BJ (cell line): ENCODE measurements at regions not wholly inside any gene's neighbourhood (a gene's known extent, or its start where the extent isn't known, plus 50 kb on each side); places are given as distances from the start of the nearest gene placed in this dataset.

Experiments
- CTCF ChIA-PET: fragments of 350-600 bp; formaldehyde crosslinking; extraction: SDS; loops from one replicate; lab custom pipeline; 2021; ENCODE audit warnings: antibody characterized with exemption, inconsistent platforms; lab: Yijun Ruan, JAX
- POLR2A ChIA-PET: fragments of 300-600 bp; sonication (Branson Sonifier 250); formaldehyde crosslinking; extraction: SDS; loops from one replicate; lab custom pipeline; 2021; ENCODE audit warnings: antibody characterized with exemption; lab: Charles Lee
- DNase-seq: peaks from one replicate; pipeline ENCODE4 v3.0.0-alpha.2; 2011; ENCODE audit warnings: low read depth
- H3K27me3 ChIP-seq: 2 replicates; pipeline ENCODE4 v1.6.0; 2011; ENCODE audit warnings: low read length; ENCODE audit not compliant: control insufficient read depth, insufficient read depth
- H3K36me3 ChIP-seq: 2 replicates; pipeline ENCODE4 v1.5.1; 2011; ENCODE audit warnings: low read length; ENCODE audit not compliant: control insufficient read depth, insufficient read depth
- H3K4me3 ChIP-seq: 2 replicates; pipeline ENCODE4 v1.5.1; 2011; ENCODE audit warnings: low read depth, mild to moderate bottlenecking, control low read depth, low read length
- CTCF ChIP-seq: IDR thresholded peaks from 2 replicates; pipeline ENCODE4 v1.5.1; 2011; ENCODE audit warnings: low read depth, mild to moderate bottlenecking, control low read depth, inconsistent platforms, low read length, moderate library complexity; ENCODE audit not compliant: insufficient read depth

- CTCF ChIA-PET = interaction anchor here (0.7 kb wide), 1 partner anchor 1525 kb away, joined by 3 read pairs; no protein-coding TSS in a partner anchor
- no peak for DNase-seq
- no peaks in the 10 kb centered on the region for H3K27me3 ChIP-seq
- no peak for TF ChIP-seq CTCF
- no peaks in the 10 kb centered on the region for H3K36me3 ChIP-seq
- no peak overlapping the region for H3K4me3 ChIP-seq
- POLR2A ChIA-PET = no interaction called here
Measured at GRCh38 chr5:106854922-106855321, 815.8 kb downstream of the EFNA5 start.

- no peak for TF ChIP-seq CTCF
- CTCF ChIA-PET = no interaction called here
- Histone ChIP-seq H3K4me3 (no peak overlapping the region), H3K27me3 (no peaks in the 10 kb centered on the region), H3K36me3 (no peaks in the 10 kb centered on the region)
- POLR2A ChIA-PET = no interaction called here
- DNase-seq = no peak
Measured at GRCh38 chr5:106854105-106854687, 816.5 kb downstream of the EFNA5 start.

GRCh38 chr5:106853266-106853665 lies 817.5 kb downstream of the EFNA5 start:
- H3K27me3 ChIP-seq = no peaks in the 10 kb centered on the region
- POLR2A ChIA-PET = no interaction called here
- H3K36me3 ChIP-seq = no peaks in the 10 kb centered on the region
- CTCF ChIA-PET = no interaction called here
- DNase-seq = no peak
- TF ChIP-seq CTCF = no peak
- no peak overlapping the region for H3K4me3 ChIP-seq

- POLR2A ChIA-PET = no interaction called here
- Histone ChIP-seq H3K36me3 (no peaks in the 10 kb centered on the region), H3K27me3 (no peaks in the 10 kb centered on the region), H3K4me3 (no peak overlapping the region)
- TF ChIP-seq CTCF = no peak
- no peak for DNase-seq
- CTCF ChIA-PET = no interaction called here
Measured at GRCh38 chr5:106849266-106849665, 821.5 kb downstream of the EFNA5 start.

GRCh38 chr5:106843812-106844416 lies 826.8 kb downstream of the EFNA5 start:
- Histone ChIP-seq H3K27me3 (no peaks in the 10 kb centered on the region), H3K36me3 (no peaks in the 10 kb centered on the region), H3K4me3 (no peak overlapping the region)
- POLR2A ChIA-PET = no interaction called here
- DNase-seq = no peak
- no peak for TF ChIP-seq CTCF
- CTCF ChIA-PET = interaction anchor here (0.7 kb wide), 1 partner anchor 25 kb away, joined by 3 read pairs; no protein-coding TSS in a partner anchor
